ENCODE measurements at regions not wholly inside any gene's neighbourhood (a gene's known extent, or its start where the extent isn't known, plus 50 kb on each side); places are given as distances from the start of the nearest gene placed in this dataset.
"Not testable (repeated sequence)": the region's sequence is repeated elsewhere in the genome, so short reads cannot be mapped to it uniquely, and the experiment has no call there.

DNA sequence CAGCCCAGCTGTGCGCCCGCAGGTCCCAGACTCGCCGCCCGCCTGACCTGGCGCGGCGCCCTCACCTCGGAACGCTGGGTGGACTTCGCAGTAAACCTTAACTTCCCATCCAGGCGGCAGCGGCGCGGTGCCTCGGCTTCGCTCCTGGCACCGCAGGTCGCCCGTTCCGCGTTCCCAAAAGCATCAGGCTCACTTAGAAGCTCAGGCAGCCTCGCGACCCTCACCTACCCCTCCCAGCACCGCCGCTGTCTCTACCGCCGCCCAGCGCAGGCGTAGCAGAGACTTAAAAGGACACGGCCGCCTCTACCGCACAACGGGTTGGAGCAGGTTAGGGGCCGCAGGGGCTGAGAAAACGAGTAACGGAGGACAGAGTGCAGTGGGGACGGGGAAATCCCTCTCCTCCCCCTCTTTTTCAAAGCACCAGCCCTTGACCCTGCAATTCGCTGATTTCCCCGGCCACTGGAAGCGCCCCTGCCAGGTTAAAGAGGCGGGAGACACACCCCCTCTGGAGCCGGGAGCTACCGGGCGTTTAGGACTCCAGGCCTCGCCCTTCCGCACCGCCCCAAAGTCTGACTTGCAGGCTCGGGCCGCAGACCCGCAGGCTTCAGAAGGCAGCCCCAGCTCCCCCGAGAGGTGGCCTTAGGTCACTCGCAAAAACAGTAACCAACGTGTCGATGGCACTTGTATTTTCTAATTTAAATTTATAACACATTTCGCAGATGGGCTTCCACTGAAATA is 328.5 kb downstream of the FAM72C start:
- H3K9me3 Mint-ChIP-seq, result no peaks in the 10 kb centered on the region
- ChIA-PET CTCF (no interaction called here), POLR2A (no interaction called here)
- peaks cover 7% of the 10 kb centered on the region for H3K36me3 Mint-ChIP-seq (ENCODE audit: low read depth)
- no peaks in the 10 kb centered on the region for H3K4me1 Mint-ChIP-seq
- peaks cover 32% of the 10 kb centered on the region for H3K27me3 Mint-ChIP-seq
- DNase-seq, result no peak
- H3K4me3 Mint-ChIP-seq, result no peak overlapping the region
- H3K27ac Mint-ChIP-seq, result no peak overlapping the region

DNA sequence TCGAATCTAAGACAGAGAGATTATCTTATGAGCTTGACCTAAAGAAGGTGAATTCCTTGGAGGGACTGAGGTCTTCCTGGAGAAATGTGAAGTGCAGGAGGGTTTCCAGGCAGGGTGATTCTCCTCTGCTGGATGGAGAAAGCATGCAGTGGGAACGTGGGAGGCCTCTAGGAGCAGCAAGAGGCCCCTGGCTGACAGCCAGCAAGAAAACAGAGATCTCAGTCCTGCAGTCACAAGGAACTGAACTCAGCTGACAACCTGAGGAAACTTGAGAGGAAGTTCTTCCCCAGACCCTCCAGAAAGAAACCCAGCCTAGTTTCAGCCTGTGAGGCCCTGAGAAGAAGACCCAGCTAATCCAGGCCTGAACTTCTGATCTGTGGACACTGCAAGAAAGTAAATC is 345.9 kb downstream of the FAM72C start:
- peaks cover 4% of the 10 kb centered on the region for H3K27me3 Mint-ChIP-seq
- no peak overlapping the region for H3K27ac Mint-ChIP-seq
- H3K4me3 Mint-ChIP-seq, result no peak overlapping the region
- H3K4me1 Mint-ChIP-seq, result no peaks in the 10 kb centered on the region
- DNase-seq, result no peak
- POLR2A ChIA-PET, result no interaction called here
- H3K9me3 Mint-ChIP-seq, result no peaks in the 10 kb centered on the region
- no peaks in the 10 kb centered on the region for H3K36me3 Mint-ChIP-seq (ENCODE audit: low read depth)
- CTCF ChIA-PET, result no interaction called here

DNA sequence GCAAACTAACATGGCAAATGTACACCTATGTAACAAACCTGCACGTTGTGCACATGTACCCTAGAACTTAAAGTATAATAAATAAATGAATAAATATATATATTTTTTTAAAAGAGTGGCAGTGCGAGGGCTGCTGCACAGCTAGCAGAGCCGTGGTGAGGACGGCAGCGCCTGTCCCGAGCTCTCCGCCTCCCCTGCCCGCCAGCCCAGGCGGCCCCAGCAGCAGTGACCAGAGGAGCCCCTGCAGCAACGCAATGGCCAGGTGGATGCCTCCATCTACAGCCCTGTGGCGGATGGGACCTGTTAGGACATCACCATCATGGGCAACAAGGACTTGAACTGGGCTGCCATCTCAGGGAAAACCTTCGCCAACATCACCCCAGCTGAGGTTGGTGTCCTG is 351.9 kb downstream of the FAM72C start:
- H3K4me1 Mint-ChIP-seq, result no peaks in the 10 kb centered on the region
- POLR2A ChIA-PET, result no interaction called here
- H3K27me3 Mint-ChIP-seq, result peaks cover 2% of the 10 kb centered on the region
- no peaks in the 10 kb centered on the region for H3K9me3 Mint-ChIP-seq
- no peak overlapping the region for H3K4me3 Mint-ChIP-seq
- H3K27ac Mint-ChIP-seq, result no peak overlapping the region
- no peak for DNase-seq
- H3K36me3 Mint-ChIP-seq (ENCODE audit: low read depth), result no peaks in the 10 kb centered on the region
- CTCF ChIA-PET, result no interaction called here

DNA sequence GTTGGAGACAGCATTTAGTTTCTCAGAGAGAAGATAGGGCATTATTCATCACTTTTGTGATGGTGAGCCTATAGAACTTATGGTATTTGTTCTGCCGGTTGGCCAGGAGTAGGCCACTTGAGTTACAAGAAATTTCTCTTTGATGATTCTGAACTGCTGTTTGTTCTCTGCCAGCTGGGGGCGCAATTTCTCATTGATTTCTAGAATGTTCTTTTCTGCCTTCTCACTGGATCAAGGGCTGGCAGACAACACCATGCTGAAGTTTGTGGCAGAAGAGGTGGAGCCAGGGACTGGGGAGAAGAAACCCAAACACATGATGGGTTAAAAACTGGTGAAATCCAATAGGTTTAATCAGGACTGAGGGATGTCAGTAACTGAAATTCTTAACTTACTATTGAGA is 360.6 kb downstream of the FAM72C start:
- no peak for DNase-seq
- H3K9me3 Mint-ChIP-seq, result no peaks in the 10 kb centered on the region
- H3K27me3 Mint-ChIP-seq, result no peaks in the 10 kb centered on the region
- no peaks in the 10 kb centered on the region for H3K4me1 Mint-ChIP-seq
- ChIA-PET CTCF (no interaction called here), POLR2A (no interaction called here)
- H3K4me3 Mint-ChIP-seq, result no peak overlapping the region
- H3K27ac Mint-ChIP-seq, result no peak overlapping the region
- no peaks in the 10 kb centered on the region for H3K36me3 Mint-ChIP-seq (ENCODE audit: low read depth)

DNA sequence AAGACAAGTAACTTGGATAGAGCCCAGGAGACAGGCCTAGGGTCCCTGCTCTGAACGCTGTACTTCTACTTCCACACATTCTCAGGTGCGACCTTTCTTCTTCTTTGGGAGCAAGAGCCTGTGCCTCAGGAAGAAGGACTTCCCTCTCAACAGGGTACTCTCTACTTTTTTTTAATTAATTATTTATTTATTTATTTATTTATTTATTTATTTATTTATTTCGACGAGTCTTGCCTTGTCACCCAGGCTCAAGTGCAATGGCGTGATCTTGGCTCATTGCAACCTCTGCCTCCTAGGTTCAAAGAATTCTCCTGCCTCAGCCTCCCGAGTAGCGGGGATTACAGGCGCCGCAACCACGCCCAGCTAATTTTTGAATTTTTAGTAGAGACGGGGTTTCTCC is 361.6 kb downstream of the FAM72C start:
- POLR2A ChIA-PET, result no interaction called here
- Mint-ChIP-seq H3K9me3 (no peaks in the 10 kb centered on the region), H3K4me3 (no peak overlapping the region), H3K27me3 (no peaks in the 10 kb centered on the region), H3K4me1 (no peaks in the 10 kb centered on the region), H3K27ac (no peak overlapping the region), H3K36me3 (ENCODE audit: low read depth) (no peaks in the 10 kb centered on the region)
- DNase-seq, result no peak
- CTCF ChIA-PET, result no interaction called here

DNA sequence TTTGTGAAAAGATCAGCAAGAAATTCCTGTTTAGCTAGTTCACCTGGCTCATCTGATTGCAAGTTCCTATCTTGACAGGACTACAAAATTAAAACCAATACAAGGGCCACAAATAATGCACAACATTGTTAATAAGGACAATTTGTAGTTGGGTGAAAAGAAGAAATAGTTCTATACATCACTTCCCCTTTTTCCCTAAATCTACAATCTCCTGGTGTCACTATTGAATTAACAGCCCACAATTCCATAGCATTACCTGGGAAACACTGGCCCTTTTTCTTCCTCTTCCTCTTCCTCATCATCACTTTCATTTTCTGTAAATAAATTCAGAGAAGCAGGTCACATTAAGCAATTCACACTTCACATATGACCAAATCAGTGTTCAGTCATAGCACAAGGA is 366.9 kb downstream of the FAM72C start:
- Mint-ChIP-seq H3K27me3 (peaks cover 2% of the 10 kb centered on the region), H3K27ac (no peak overlapping the region), H3K4me3 (no peak overlapping the region), H3K9me3 (no peaks in the 10 kb centered on the region), H3K36me3 (ENCODE audit: low read depth) (no peaks in the 10 kb centered on the region), H3K4me1 (no peaks in the 10 kb centered on the region)
- DNase-seq, result no peak
- ChIA-PET POLR2A (no interaction called here), CTCF (no interaction called here)

DNA sequence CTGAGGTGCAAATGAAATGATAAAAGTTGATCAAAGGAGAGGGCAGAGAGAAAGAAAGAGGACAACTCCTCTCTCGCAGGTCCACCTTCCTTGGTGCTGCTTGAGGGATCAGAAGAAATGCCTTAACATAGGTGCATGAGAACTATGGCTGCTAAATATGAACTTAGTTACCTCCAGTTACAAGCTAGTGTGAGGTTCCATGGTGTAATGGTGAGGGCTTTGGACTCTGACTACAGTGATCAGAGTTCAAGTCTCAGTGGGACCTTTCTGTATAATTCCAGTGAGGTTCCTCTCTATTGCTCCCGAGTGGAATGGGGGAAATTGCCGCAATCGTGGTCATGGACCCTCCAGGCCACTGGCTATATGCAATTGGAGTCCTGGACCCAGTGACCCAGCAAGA is 387.3 kb downstream of the FAM72C start:
- Mint-ChIP-seq H3K36me3 (ENCODE audit: low read depth) (no peaks in the 10 kb centered on the region), H3K27me3 (no peaks in the 10 kb centered on the region), H3K4me1 (no peaks in the 10 kb centered on the region), H3K9me3 (no peaks in the 10 kb centered on the region), H3K4me3 (no peak overlapping the region), H3K27ac (no peak overlapping the region)
- CTCF ChIA-PET, result no interaction called here
- DNase-seq, result no peak
- POLR2A ChIA-PET, result no interaction called here

DNA sequence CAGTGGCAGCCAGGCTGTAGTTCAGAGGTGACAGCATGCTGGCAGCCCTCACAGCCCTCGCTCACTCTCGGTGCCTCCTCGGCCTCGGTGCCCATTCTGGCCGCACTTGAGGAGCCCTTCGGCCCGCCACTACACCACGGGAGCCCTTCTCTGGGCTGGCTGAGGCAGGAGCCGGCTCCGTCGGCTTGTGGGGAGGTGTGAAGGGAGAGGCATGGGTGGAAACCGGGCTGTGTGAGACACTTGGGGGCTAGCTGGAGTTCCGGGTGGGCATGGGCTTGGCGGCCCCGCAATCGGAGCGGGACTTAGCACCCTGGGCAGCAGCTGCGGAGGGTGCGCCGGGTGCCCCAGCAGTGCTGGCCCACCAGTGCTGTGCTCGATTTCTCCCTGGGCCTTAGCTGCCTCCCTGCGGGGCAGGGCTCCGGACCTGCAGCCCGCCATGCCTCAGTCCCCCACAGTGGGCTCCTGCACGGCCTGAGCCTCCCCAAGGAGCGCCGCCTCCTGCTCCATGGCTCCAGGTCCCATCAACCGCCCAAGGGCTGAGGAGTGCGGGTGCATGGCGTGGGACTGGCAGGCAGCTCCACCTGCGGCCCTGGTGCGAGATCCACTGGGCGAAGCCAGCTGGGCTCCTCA is 396.8 kb downstream of the FAM72C start:
- H3K27ac Mint-ChIP-seq, result no peak overlapping the region
- peaks cover 6% of the 10 kb centered on the region for H3K9me3 Mint-ChIP-seq
- no peak overlapping the region for H3K4me3 Mint-ChIP-seq
- H3K4me1 Mint-ChIP-seq, result no peaks in the 10 kb centered on the region
- no peaks in the 10 kb centered on the region for H3K36me3 Mint-ChIP-seq (ENCODE audit: low read depth)
- ChIA-PET CTCF (no interaction called here), POLR2A (no interaction called here)
- no peak for DNase-seq
- H3K27me3 Mint-ChIP-seq, result no peaks in the 10 kb centered on the region

DNA sequence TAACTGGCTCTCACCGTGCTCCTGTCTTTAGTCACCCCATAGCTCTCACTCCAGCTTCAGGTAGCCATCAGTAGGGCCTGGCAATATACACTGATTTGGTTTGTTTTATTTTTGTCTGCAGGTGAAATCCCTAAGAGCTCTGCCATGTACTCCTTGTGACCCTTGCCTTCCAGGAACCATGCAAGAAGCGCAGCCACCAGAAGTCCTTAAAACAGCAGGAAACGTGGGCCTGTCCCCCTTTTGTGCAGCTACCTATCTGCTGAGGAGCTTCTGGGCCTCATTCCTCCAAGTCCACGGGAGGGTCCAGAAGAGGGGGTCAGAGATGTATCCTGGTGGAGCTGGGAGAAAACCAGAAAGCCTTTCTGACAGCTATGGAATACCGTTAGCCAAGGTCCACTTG is 399.1 kb downstream of the FAM72C start:
- POLR2A ChIA-PET; H3K27me3 Mint-ChIP-seq; CTCF ChIA-PET; H3K4me1 Mint-ChIP-seq; H3K27ac Mint-ChIP-seq; H3K4me3 Mint-ChIP-seq; H3K9me3 Mint-ChIP-seq; H3K36me3 Mint-ChIP-seq (ENCODE audit: low read depth); DNase-seq: not testable (repeated sequence)

DNA sequence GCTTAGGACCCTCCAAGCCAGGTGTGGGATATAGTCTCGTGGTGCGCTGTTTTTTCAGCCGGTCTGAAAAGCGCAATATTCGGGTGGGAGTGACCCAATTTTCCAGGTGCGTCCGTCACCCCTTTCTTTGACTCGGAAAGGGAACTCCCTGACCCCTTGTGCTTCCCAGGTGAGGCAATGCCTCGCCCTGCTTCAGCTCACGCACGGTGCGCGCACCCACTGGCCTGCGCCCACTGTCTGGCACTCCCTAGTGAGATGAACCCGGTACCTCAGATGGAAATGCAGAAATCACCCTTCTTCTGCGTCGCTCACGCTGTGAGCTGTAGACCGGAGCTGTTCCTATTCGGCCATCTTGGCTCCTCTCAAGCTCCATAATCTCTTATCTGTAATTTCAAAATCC is 408.0 kb downstream of the FAM72C start:
- DNase-seq; H3K36me3 Mint-ChIP-seq (ENCODE audit: low read depth); H3K27me3 Mint-ChIP-seq; POLR2A ChIA-PET; H3K4me3 Mint-ChIP-seq; H3K4me1 Mint-ChIP-seq; H3K27ac Mint-ChIP-seq; H3K9me3 Mint-ChIP-seq; CTCF ChIA-PET: not testable (repeated sequence)

DNA sequence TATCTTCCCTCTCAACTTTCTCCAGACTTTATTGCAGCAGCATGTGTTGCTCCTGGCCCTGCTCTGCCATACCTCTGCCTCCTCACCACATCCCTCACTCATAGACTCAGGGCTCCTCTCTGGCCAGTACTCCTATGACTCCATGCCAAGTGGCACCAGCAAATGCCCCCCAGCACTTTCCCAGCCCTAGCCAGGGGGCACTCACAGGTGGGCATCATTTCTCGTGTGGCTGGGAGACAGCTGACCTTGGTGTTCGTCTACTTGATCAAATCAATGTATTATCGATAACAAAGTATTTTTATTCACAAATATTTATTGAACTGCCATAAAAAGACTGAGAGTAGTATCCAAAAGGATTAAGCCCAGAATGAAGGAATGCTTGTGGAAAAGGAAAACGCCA is 418.2 kb downstream of the FAM72C start:
- Mint-ChIP-seq H3K9me3 (peaks cover 3% of the 10 kb centered on the region), H3K27me3 (no peaks in the 10 kb centered on the region), H3K4me1 (no peaks in the 10 kb centered on the region), H3K4me3 (no peak overlapping the region), H3K36me3 (ENCODE audit: low read depth) (no peaks in the 10 kb centered on the region), H3K27ac (no peak overlapping the region)
- DNase-seq, result no peak
- POLR2A ChIA-PET, result no interaction called here
- CTCF ChIA-PET, result no interaction called here

DNA sequence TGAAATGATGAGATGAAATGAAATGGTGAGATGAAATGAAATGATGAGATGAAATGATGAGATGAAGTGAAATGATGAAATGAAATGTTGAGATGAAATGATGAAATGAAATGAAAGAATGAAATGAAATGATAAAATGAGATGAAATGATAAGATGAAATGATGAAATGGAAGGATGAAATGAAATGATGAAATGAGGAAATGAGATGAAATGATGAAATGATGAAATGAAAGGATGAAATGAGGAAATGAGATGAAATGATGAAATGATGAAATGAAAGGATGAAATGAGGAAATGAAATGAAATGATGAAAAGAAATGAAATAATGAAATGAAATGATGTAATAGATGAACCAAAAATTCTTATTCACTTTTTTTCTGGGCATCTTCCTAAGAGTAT is 467.1 kb downstream of the FAM72C start:
- DNase-seq, H3K27ac Mint-ChIP-seq, H3K4me3 Mint-ChIP-seq, CTCF ChIA-PET, POLR2A ChIA-PET, H3K4me1 Mint-ChIP-seq: not testable (repeated sequence)
- H3K9me3 Mint-ChIP-seq, result peaks cover 25% of the 10 kb centered on the region
- peaks cover 22% of the 10 kb centered on the region for H3K36me3 Mint-ChIP-seq (ENCODE audit: low read depth)
- peaks cover 17% of the 10 kb centered on the region for H3K27me3 Mint-ChIP-seq

DNA sequence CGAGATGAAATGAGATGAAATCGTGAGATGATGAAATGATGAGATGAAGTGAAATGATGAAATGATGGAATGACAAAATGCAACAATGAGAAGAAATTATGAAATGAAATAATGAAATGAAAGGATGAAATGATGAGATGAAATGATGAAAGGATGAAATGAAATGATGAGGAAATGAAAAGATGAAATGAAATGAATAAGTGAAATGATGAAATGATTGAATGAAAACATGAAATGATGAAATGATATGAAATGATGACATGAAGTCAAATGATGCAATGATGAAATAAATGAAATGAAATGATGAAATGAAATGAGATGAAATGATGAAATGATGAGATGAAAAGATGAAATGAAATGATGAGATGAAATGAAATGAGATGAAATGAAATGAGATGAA is 467.7 kb downstream of the FAM72C start:
- DNase-seq, H3K4me1 Mint-ChIP-seq, CTCF ChIA-PET, H3K27ac Mint-ChIP-seq, H3K4me3 Mint-ChIP-seq, POLR2A ChIA-PET: not testable (repeated sequence)
- Mint-ChIP-seq H3K36me3 (ENCODE audit: low read depth) (peaks cover 22% of the 10 kb centered on the region), H3K9me3 (peaks cover 25% of the 10 kb centered on the region), H3K27me3 (peaks cover 17% of the 10 kb centered on the region)

DNA sequence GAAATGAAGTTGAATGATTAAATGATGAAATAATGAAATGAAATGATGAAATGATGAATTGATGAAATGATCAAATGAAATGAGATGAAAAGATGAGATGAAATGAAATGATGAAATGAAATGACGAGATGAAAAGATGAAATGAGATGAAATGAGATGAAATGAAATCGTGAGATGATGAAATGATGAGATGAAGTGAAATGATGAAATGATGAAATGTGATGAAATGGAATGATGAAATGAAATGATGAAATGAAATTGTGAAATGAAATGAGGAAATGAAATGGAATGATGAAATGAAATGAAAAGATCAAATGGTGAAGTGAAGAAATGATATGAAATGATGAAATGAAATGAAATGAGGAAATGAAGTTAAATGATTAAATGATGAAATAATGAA is 468.7 kb downstream of the FAM72C start:
- Mint-ChIP-seq H3K9me3 (peaks cover 25% of the 10 kb centered on the region), H3K27me3 (peaks cover 17% of the 10 kb centered on the region), H3K27ac (peak overlapping the region; percentile 33), H3K36me3 (ENCODE audit: low read depth) (peaks cover 22% of the 10 kb centered on the region), H3K4me3 (peak overlapping the region; percentile 28)
- DNase-seq, H3K4me1 Mint-ChIP-seq, CTCF ChIA-PET, POLR2A ChIA-PET: not testable (repeated sequence)
